ENCODE measurements at regions not wholly inside any gene's neighbourhood (a gene's known extent, or its start where the extent isn't known, plus 50 kb on each side); places are given as distances from the start of the nearest gene placed in this dataset.
A peak's percentile ranks its signal among the peaks of the same experiment; 100 is the strongest.

DNA sequence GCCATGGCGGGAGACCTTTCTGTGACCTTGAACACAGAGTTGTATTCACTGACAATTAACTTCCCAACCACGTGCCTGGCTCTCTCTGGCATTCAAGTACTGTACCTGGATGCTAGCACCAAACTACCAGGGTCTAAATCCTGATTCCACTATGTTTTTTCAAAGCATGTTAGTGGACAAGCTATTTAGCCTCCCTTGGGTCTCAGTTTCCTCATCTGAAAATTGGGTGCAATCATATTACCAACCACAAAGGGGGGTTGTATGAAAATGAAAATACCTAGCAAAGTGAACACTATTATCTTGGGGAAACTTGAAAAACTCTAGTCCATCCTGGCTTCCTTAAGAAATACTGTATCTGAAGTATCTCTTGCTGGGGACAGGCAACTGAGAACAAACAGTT lies 308.7 kb upstream of the SGK1 start:
- no peaks in the 10 kb centered on the region for H3K36me3 ChIP-seq (ENCODE audit: control insufficient read depth, insufficient read depth, low read length)
- no peak overlapping the region for H3K4me2 ChIP-seq (ENCODE audit: low read length)
- no peak overlapping the region for H3K27ac ChIP-seq
- peak overlapping the region; percentile 34 for H2AFZ ChIP-seq
- H3K27me3 ChIP-seq (ENCODE audit: control insufficient read depth, insufficient read depth, low read length): no peaks in the 10 kb centered on the region
- H3K9ac ChIP-seq: no peak overlapping the region
- H3K9me3 ChIP-seq (ENCODE audit: control insufficient read depth, low read length): no peaks in the 10 kb centered on the region
- TF ChIP-seq, protein P1, sequence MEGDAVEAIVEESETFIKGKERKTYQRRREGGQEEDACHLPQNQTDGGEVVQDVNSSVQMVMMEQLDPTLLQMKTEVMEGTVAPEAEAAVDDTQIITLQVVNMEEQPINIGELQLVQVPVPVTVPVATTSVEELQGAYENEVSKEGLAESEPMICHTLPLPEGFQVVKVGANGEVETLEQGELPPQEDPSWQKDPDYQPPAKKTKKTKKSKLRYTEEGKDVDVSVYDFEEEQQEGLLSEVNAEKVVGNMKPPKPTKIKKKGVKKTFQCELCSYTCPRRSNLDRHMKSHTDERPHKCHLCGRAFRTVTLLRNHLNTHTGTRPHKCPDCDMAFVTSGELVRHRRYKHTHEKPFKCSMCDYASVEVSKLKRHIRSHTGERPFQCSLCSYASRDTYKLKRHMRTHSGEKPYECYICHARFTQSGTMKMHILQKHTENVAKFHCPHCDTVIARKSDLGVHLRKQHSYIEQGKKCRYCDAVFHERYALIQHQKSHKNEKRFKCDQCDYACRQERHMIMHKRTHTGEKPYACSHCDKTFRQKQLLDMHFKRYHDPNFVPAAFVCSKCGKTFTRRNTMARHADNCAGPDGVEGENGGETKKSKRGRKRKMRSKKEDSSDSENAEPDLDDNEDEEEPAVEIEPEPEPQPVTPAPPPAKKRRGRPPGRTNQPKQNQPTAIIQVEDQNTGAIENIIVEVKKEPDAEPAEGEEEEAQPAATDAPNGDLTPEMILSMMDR (IDR thresholded peaks at IDR 0.05): no peak
- H3K4me3 ChIP-seq (ENCODE audit: low read depth, low read length): no peak overlapping the region
- H3K79me2 ChIP-seq: no peaks in the 10 kb centered on the region
- H3K4me1 ChIP-seq: no peaks in the 10 kb centered on the region

DNA sequence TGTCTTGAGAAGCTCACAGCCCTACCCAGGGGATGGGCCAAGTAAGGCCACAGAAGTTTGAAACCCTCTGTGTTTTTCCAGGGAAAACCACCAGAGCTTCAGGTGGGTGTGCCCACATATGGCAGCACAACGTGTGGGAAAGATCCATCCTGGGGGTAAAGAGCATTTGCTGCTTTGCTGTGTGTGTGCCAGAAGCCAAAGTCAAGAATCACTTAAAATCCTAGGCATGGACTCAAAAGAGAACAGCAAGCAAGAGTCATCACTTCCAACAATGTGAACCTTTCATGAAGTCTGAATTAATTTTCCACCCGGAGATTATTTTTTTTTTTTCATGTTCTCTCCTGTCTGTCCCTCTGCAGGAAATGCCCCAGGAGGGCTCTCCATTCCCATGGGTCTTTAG lies 308.2 kb upstream of the SGK1 start:
- TF ChIP-seq, protein P1 (IDR thresholded peaks at IDR 0.05): no peak
- Histone ChIP-seq H3K4me3 (ENCODE audit: low read depth, low read length) (no peak overlapping the region), H3K9ac (no peak overlapping the region), H3K4me1 (no peaks in the 10 kb centered on the region), H3K4me2 (ENCODE audit: low read length) (no peak overlapping the region), H3K9me3 (ENCODE audit: control insufficient read depth, low read length) (no peaks in the 10 kb centered on the region), H3K27me3 (ENCODE audit: control insufficient read depth, insufficient read depth, low read length) (no peaks in the 10 kb centered on the region), H3K27ac (no peak overlapping the region), H3K79me2 (no peaks in the 10 kb centered on the region), H2AFZ (peak overlapping the region; percentile 34), H3K36me3 (ENCODE audit: control insufficient read depth, insufficient read depth, low read length) (no peaks in the 10 kb centered on the region)

DNA sequence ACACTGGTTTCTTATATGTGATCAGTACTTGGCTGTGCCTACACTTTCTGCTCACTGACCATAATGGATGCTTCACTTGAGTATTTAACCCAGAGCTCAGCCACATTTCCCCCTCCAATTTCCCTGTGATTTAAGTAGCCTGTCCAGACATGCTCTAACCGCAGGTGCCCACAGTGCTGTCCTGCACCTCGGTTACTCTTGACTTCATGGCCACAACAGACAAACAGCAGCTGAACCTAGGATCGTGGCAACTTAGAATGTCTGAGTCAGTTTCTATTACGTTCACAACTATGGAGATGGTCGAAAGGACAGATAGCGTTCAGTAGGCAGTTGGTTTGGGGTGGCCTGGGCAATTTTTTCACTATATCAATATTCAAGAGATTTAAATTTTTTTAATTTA lies 306.9 kb upstream of the SGK1 start:
- Histone ChIP-seq H3K79me2 (no peaks in the 10 kb centered on the region), H3K27me3 (ENCODE audit: control insufficient read depth, insufficient read depth, low read length) (no peaks in the 10 kb centered on the region), H3K4me1 (no peaks in the 10 kb centered on the region), H2AFZ (no peak overlapping the region), H3K9me3 (ENCODE audit: control insufficient read depth, low read length) (no peaks in the 10 kb centered on the region), H3K27ac (no peak overlapping the region), H3K4me3 (ENCODE audit: low read depth, low read length) (no peak overlapping the region), H3K4me2 (ENCODE audit: low read length) (no peak overlapping the region), H3K9ac (no peak overlapping the region), H3K36me3 (ENCODE audit: control insufficient read depth, insufficient read depth, low read length) (no peaks in the 10 kb centered on the region)
- TF ChIP-seq, protein P1 (IDR thresholded peaks at IDR 0.05): no peak

DNA sequence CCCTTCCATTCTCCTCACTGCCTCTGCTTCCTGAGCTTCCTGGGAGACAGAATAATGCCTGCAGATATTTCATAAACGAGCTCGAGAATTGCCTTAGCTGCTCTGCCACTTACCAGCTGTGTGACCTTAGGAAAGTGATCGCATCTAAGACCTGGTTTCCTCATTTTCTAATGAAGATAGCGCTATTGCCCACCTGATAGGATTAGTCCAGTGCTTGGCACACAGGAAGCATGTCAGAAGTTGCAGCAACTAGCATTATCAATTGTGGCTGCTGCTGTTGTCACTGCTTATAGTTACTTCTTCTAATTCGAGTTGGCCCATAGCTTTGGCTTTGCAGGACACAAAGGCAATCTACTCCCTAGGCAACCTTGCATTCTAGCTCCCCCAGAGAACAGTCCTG lies 305.5 kb upstream of the SGK1 start:
- no peaks in the 10 kb centered on the region for H3K4me1 ChIP-seq
- H2AFZ ChIP-seq: peak overlapping the region; percentile 9
- H3K4me3 ChIP-seq (ENCODE audit: low read depth, low read length): no peak overlapping the region
- H3K27ac ChIP-seq: no peak overlapping the region
- H3K79me2 ChIP-seq: no peaks in the 10 kb centered on the region
- no peak overlapping the region for H3K9ac ChIP-seq
- no peaks in the 10 kb centered on the region for H3K27me3 ChIP-seq (ENCODE audit: control insufficient read depth, insufficient read depth, low read length)
- H3K36me3 ChIP-seq (ENCODE audit: control insufficient read depth, insufficient read depth, low read length): no peaks in the 10 kb centered on the region
- H3K4me2 ChIP-seq (ENCODE audit: low read length): no peak overlapping the region
- no peaks in the 10 kb centered on the region for H3K9me3 ChIP-seq (ENCODE audit: control insufficient read depth, low read length)
- TF ChIP-seq, protein P1 (IDR thresholded peaks at IDR 0.05): no peak

DNA sequence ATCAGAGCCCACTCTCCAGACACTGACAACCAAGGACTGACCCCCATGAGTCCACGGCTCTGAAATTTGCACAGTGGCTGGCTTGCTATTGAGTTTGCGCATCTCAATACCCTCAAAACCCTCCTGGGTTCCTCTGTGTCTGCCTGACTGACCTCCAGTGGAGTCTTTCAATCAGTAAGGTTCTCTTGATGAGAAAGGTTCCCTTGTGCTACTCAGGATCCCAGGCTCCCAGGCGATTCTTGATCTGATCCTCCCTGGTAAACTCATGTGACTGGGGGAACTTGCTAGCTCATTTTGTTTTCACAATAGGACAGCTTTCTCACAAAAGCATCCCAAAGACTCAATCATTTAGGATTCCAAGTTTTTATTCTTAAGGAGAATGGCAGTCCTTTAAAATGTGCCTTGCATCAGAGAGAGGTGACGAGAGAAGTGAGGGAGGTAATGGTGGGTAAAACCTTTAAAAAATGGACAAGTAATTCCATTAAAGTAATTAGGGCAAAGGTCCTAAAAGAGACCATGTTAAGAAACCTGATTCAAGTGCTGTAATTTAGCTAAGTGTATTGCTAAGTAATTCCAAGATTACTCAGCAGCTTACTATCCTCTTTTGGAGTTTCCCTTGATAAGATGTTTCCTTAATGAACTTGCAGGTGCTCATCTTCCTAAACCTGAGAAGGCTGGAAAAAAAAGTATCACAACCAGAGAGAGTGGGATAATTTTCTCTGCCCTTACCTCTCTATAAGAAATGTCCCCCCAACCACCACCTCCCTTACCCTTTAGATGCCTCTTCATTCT lies 304.7 kb upstream of the SGK1 start:
- TF ChIP-seq, protein P1 (IDR thresholded peaks at IDR 0.05): no peak
- peak overlapping the region; percentile 9 for H2AFZ ChIP-seq
- H3K4me3 ChIP-seq (ENCODE audit: low read depth, low read length): no peak overlapping the region
- no peaks in the 10 kb centered on the region for H3K9me3 ChIP-seq (ENCODE audit: control insufficient read depth, low read length)
- no peak overlapping the region for H3K27ac ChIP-seq
- H3K79me2 ChIP-seq: no peaks in the 10 kb centered on the region
- no peaks in the 10 kb centered on the region for H3K36me3 ChIP-seq (ENCODE audit: control insufficient read depth, insufficient read depth, low read length)
- H3K27me3 ChIP-seq (ENCODE audit: control insufficient read depth, insufficient read depth, low read length): no peaks in the 10 kb centered on the region
- no peak overlapping the region for H3K9ac ChIP-seq
- H3K4me1 ChIP-seq: no peaks in the 10 kb centered on the region
- H3K4me2 ChIP-seq (ENCODE audit: low read length): no peak overlapping the region
